Neural progenitor cell (in vitro differentiated cells): ENCODE measurements at regions not wholly inside any gene's neighbourhood (a gene's known extent, or its start where the extent isn't known, plus 50 kb on each side); places are given as distances from the start of the nearest gene placed in this dataset.

Experiments used
- EZH2 ChIP-seq: fragments of 200-600 bp; sonication (generic); IDR thresholded peaks from 2 replicates; pipeline ENCODE4 v1.6.1; 2017; ENCODE audit warnings: antibody characterized with exemption, mild to moderate bottlenecking, moderate library complexity
- TF ChIP-seq, protein P1 (sequence below): fragments of 200-600 bp; sonication (generic); IDR thresholded peaks from 2 replicates; pipeline ENCODE4 v1.5.1; 2017; ENCODE audit warnings: antibody characterized with exemption, mild to moderate bottlenecking

DNA sequence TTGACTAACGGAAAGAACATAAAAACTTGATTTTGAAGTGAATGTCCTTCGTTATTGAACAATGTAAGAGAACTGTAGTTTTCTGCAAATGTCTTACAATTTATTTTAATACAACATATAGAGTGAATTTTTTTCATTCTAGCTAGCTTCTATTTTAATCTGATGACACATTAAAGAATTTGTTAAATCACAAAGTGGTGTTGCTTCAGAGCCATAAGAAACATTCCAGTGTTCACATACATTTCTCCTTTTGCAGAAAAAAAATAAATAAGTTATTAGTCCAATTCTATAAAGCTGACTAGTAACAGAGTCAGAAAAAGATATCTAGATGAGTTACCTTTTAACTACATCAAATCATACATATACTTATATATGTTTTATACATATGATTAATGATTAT is 914.3 kb upstream of the SLC39A10 start:
- TF ChIP-seq, protein P1, sequence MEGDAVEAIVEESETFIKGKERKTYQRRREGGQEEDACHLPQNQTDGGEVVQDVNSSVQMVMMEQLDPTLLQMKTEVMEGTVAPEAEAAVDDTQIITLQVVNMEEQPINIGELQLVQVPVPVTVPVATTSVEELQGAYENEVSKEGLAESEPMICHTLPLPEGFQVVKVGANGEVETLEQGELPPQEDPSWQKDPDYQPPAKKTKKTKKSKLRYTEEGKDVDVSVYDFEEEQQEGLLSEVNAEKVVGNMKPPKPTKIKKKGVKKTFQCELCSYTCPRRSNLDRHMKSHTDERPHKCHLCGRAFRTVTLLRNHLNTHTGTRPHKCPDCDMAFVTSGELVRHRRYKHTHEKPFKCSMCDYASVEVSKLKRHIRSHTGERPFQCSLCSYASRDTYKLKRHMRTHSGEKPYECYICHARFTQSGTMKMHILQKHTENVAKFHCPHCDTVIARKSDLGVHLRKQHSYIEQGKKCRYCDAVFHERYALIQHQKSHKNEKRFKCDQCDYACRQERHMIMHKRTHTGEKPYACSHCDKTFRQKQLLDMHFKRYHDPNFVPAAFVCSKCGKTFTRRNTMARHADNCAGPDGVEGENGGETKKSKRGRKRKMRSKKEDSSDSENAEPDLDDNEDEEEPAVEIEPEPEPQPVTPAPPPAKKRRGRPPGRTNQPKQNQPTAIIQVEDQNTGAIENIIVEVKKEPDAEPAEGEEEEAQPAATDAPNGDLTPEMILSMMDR, result no peak
- TF ChIP-seq EZH2, result no peak
